Endothelial cell of umbilical vein (primary cell): ENCODE measurements at regions not wholly inside any gene's neighbourhood (a gene's known extent, or its start where the extent isn't known, plus 50 kb on each side); places are given as distances from the start of the nearest gene placed in this dataset.

Experiments
- CTCF ChIP-seq, 2 donors: IDR thresholded peaks; 1 replicate in 1 of 2; 2 replicates in 1 of 2; pipeline ENCODE4 v1.5.1; 2011; ENCODE audit warnings: low read length in 2 of 2, mild to moderate bottlenecking in 2 of 2, moderate library complexity in 2 of 2, control low read depth in 1 of 2, inconsistent platforms in 1 of 2, low read depth in 1 of 2; ENCODE audit not compliant: insufficient read depth in 1 of 2; ENCODE audit errors: extremely low read depth in 1 of 2
- EZH2 ChIP-seq: IDR thresholded peaks from 2 replicates; pipeline ENCODE4 v1.6.1; 2012; ENCODE audit warnings: borderline replicate concordance, low read depth, mild to moderate bottlenecking, moderate library complexity, low read length, inconsistent platforms; ENCODE audit not compliant: severe bottlenecking
- JUN ChIP-seq: IDR thresholded peaks from 2 replicates; pipeline ENCODE4 v1.6.1; 2011; ENCODE audit warnings: borderline replicate concordance, low read depth; ENCODE audit not compliant: insufficient read length, insufficient read depth
- POLR2A ChIP-seq: IDR thresholded peaks from 2 replicates; pipeline ENCODE4 v1.6.1; 2012; ENCODE audit warnings: low read depth, mild to moderate bottlenecking, control low read depth, low read length

- TF ChIP-seq JUN (no peak), POLR2A (no peak), CTCF (IDR thresholded peaks at IDR 0.05; ENCODE audit: extremely low read depth in 1 of 2, insufficient read depth in 1 of 2, low read depth in 1 of 2, low read length in 2 of 2) (no peak), EZH2 (no peak)
Measured at GRCh38 chr3:19798324-19798723, 135.7 kb downstream of the EFHB start.
